A549 (cell line): ENCODE measurements at regions not wholly inside any gene's neighbourhood (a gene's known extent, or its start where the extent isn't known, plus 50 kb on each side); places are given as distances from the start of the nearest gene placed in this dataset.

Experiments used
- ATAC-seq, 2 experiments: fragments of 200-7000 bp in 1 of 2; fragments of >200 bp in 1 of 2; cut with Nextera tagmentation in 1 of 2; cut with Tn5 transposase in 1 of 2; 3 replicates each; pipeline versions ENCODE4 v1.8.0 to v1.9.1; 2018 to 2020; ENCODE audit warnings: mild to moderate bottlenecking in 1 of 2, moderate library complexity in 1 of 2
- CTCF ChIA-PET: fragments of 300-600 bp; sonication (Branson Sonifier 250); formaldehyde crosslinking; extraction: SDS; loops from one replicate; lab custom pipeline; 2021; ENCODE audit warnings: antibody characterized with exemption, inconsistent platforms; lab: Yijun Ruan, JAX
- POLR2A ChIA-PET: fragments of 350-600 bp; formaldehyde crosslinking; extraction: SDS; loops from one replicate; lab custom pipeline; 2021; ENCODE audit warnings: antibody characterized with exemption, inconsistent platforms; lab: Yijun Ruan, JAX
- DNase-seq, 2 experiments: peaks; one replicate each; pipeline versions ENCODE4 v3.0.0 to v3.0.0-alpha.2; 2011 to 2016; ENCODE audit warnings: low read depth in 1 of 2, low spot score in 1 of 2
- FAIRE-seq: peaks from 2 replicates; lab custom pipeline; 2011; peaks lifted over from hg19 to GRCh38; lab: Jason Lieb, UNC
- H3K27ac ChIP-seq, 2 experiments: fragments of >200 bp; sonication (Bioruptor Twin); formaldehyde crosslinking; 3 replicates each; pipeline ENCODE4 v1.5.1; 2016 to 2017
- H3K4me1 ChIP-seq: fragments of >200 bp; sonication (Bioruptor Twin); formaldehyde crosslinking; 3 replicates; pipeline ENCODE4 v1.6.1; 2016
- H3K4me2 ChIP-seq: fragments of >200 bp; sonication (Bioruptor Twin); formaldehyde crosslinking; 3 replicates; pipeline ENCODE4 v1.6.1; 2016
- H3K4me3 ChIP-seq: fragments of >200 bp; sonication (Bioruptor Twin); formaldehyde crosslinking; 3 replicates; pipeline ENCODE4 v1.5.1; 2016
- H3K9me3 ChIP-seq: fragments of >200 bp; sonication (Bioruptor Twin); formaldehyde crosslinking; 3 replicates; pipeline ENCODE4 v1.6.1; 2016
- ATOH8 ChIP-seq: fragments of 250-450 bp; sonication (Bioruptor Pico); IDR thresholded peaks from 2 replicates; pipeline ENCODE4 v1.5.0; 2020; ENCODE audit warnings: low read depth, mild to moderate bottlenecking, moderate library complexity
- CBX2 ChIP-seq: fragments of 200-600 bp; sonication (generic); IDR thresholded peaks from 2 replicates; pipeline ENCODE4 v1.6.1; 2016; ENCODE audit warnings: low read depth, mild to moderate bottlenecking, borderline replicate concordance
- CBX8 ChIP-seq: fragments of 200-600 bp; sonication (generic); IDR thresholded peaks from 2 replicates; pipeline ENCODE4 v1.6.1; 2016
- CHD4 ChIP-seq: fragments of 200-600 bp; sonication (generic); IDR thresholded peaks from 2 replicates; pipeline ENCODE4 v1.6.1; 2016; ENCODE audit warnings: antibody characterized with exemption, mild to moderate bottlenecking, borderline replicate concordance
- E2F6 ChIP-seq: IDR thresholded peaks from 2 replicates; pipeline ENCODE4 v1.6.1; 2012; ENCODE audit warnings: low read depth, borderline replicate concordance
- EHF ChIP-seq: fragments of 250-450 bp; sonication (Bioruptor Pico); IDR thresholded peaks from 2 replicates; pipeline ENCODE4 v1.5.0; 2020; ENCODE audit warnings: mild to moderate bottlenecking
- EHMT2 ChIP-seq: fragments of 200-600 bp; sonication (generic); IDR thresholded peaks from 2 replicates; pipeline ENCODE4 v1.6.1; 2016; ENCODE audit warnings: antibody characterized with exemption, low read depth, mild to moderate bottlenecking, moderate library complexity
- EP300 ChIP-seq, 2 experiments: fragments of >200 bp; sonication (Bioruptor Twin); formaldehyde crosslinking; IDR thresholded peaks; 2 replicates in 1 of 2; 3 replicates in 1 of 2; pipeline ENCODE4 v1.6.1; 2016 to 2017
- FOSL2 ChIP-seq, 2 experiments: fragments of 450-650 bp in 1 of 2; fragments of >200 bp in 1 of 2; sonication (Bioruptor Twin) in 1 of 2; formaldehyde crosslinking; IDR thresholded peaks; 2 replicates each; pipeline versions ENCODE4 v1.5.0 to v1.6.1; 2016 to 2020; ENCODE audit warnings: mild to moderate bottlenecking in 1 of 2, moderate library complexity in 1 of 2
- HDAC2 ChIP-seq: fragments of 200-600 bp; sonication (generic); IDR thresholded peaks from 2 replicates; pipeline ENCODE4 v1.6.1; 2016
- HES2 ChIP-seq: fragments of >200 bp; sonication (Bioruptor Twin); formaldehyde crosslinking; IDR thresholded peaks from 2 replicates; pipeline ENCODE4 v1.6.1; 2016
- HEYL ChIP-seq: fragments of 250-450 bp; sonication (Bioruptor Pico); IDR thresholded peaks from 2 replicates; pipeline ENCODE4 v1.8.0; 2021; ENCODE audit warnings: mild to moderate bottlenecking, moderate library complexity
- HOXA7 ChIP-seq: fragments of 250-450 bp; sonication (Bioruptor Pico); IDR thresholded peaks from 2 replicates; pipeline ENCODE4 v1.5.0; 2020; ENCODE audit warnings: mild to moderate bottlenecking, moderate library complexity
- HOXB13 ChIP-seq: fragments of 250-450 bp; sonication (Bioruptor Pico); IDR thresholded peaks from 2 replicates; pipeline ENCODE4 v1.5.0; 2020; ENCODE audit warnings: low read depth, mild to moderate bottlenecking, moderate library complexity
- JUN ChIP-seq, 2 experiments: fragments of >200 bp; sonication (Bioruptor Twin); formaldehyde crosslinking; IDR thresholded peaks; 2 replicates in 1 of 2; 3 replicates in 1 of 2; pipeline ENCODE4 v1.6.1; 2016 to 2017
- JUNB ChIP-seq: fragments of >200 bp; sonication (Bioruptor Twin); formaldehyde crosslinking; IDR thresholded peaks from 2 replicates; pipeline ENCODE4 v1.6.1; 2016
- KDM1A ChIP-seq: fragments of 200-600 bp; sonication (generic); IDR thresholded peaks from 2 replicates; pipeline ENCODE4 v1.6.1; 2016; ENCODE audit warnings: low read depth, mild to moderate bottlenecking
- MAFK ChIP-seq: fragments of 450-650 bp; IDR thresholded peaks from 2 replicates; pipeline ENCODE4 v1.6.1; 2014; ENCODE audit not compliant: partially characterized antibody
- MAZ ChIP-seq: fragments of 150-350 bp; IDR thresholded peaks from 2 replicates; pipeline ENCODE4 v1.6.1; 2014; ENCODE audit warnings: antibody characterized with exemption, low read depth, low read length, borderline replicate concordance
- NFE2L2 ChIP-seq: fragments of 150-350 bp; conservative IDR thresholded peaks from 2 replicates; pipeline ENCODE4 v1.6.1; 2014; ENCODE audit warnings: low read length
- PHF8 ChIP-seq: fragments of 200-600 bp; sonication (generic); IDR thresholded peaks from 2 replicates; pipeline ENCODE4 v1.6.1; 2016; ENCODE audit warnings: low read depth, mild to moderate bottlenecking, antibody characterized with exemption, moderate library complexity, borderline replicate concordance
- POLR2AphosphoS2 ChIP-seq: conservative IDR thresholded peaks from 2 replicates; pipeline ENCODE4 v1.6.1; 2012; ENCODE audit warnings: low read length, improper control_type of control experiment, inconsistent platforms
- RAD21 ChIP-seq, 2 experiments: fragments of >200 bp in 1 of 2; sonication (Bioruptor Twin) in 1 of 2; formaldehyde crosslinking in 1 of 2; IDR thresholded peaks in 1 of 2; conservative IDR thresholded peaks in 1 of 2; 2 replicates in 1 of 2; 3 replicates in 1 of 2; pipeline ENCODE4 v1.6.1; 2012 to 2018; ENCODE audit warnings: inconsistent platforms in 1 of 2
- RARB ChIP-seq: fragments of 250-450 bp; sonication (Bioruptor Pico); IDR thresholded peaks from 2 replicates; pipeline ENCODE4 v1.8.0; 2021; ENCODE audit warnings: mild to moderate bottlenecking, moderate library complexity
- REST ChIP-seq: fragments of 200-600 bp; sonication (generic); IDR thresholded peaks from 2 replicates; pipeline ENCODE4 v1.6.1; 2016; ENCODE audit warnings: antibody characterized with exemption, mild to moderate bottlenecking, moderate library complexity
- ZNF302 ChIP-seq: fragments of 250-450 bp; sonication (Bioruptor Pico); IDR thresholded peaks from 2 replicates; pipeline ENCODE4 v1.9.0; 2021; ENCODE audit warnings: inconsistent platforms, mild to moderate bottlenecking, moderate library complexity
- WGBS: methylation state at CpG from one replicate; pipeline ENCODE4 v1.1.6; 2017; ENCODE audit errors: missing lambda C conversion rate; 5-methylcytosine and 5-hydroxymethylcytosine counted together

GRCh38 chr18:76765649-76766048 is 56.7 kb upstream of the ZNF236 start:
- CTCF ChIA-PET, result interaction anchor here (1.2 kb wide), 1 partner anchor 218 kb away, joined by 4 read pairs; no protein-coding TSS in a partner anchor
- no peak for TF ChIP-seq E2F6
- TF ChIP-seq EHF, result no peak
- TF ChIP-seq MAFK, result no peak
- TF ChIP-seq EP300 (IDR thresholded peaks at IDR 0.05), result no peak
- TF ChIP-seq JUN (IDR thresholded peaks at IDR 0.05), result no peak
- TF ChIP-seq EHMT2, result no peak
- no peak for TF ChIP-seq CBX8
- no peak for TF ChIP-seq HES2
- no peak for TF ChIP-seq MAZ
- TF ChIP-seq POLR2AphosphoS2, result no peak
- no peak for TF ChIP-seq HOXA7 (CRISPR knock-in tag)
- no peak for TF ChIP-seq PHF8
- no peak for TF ChIP-seq ATOH8 (CRISPR knock-in tag)
- TF ChIP-seq HDAC2, result no peak
- no peak for TF ChIP-seq REST
- no peak for TF ChIP-seq CBX2
- TF ChIP-seq HOXB13 (CRISPR knock-in tag), result no peak
- TF ChIP-seq KDM1A, result no peak
- TF ChIP-seq NFE2L2, result no peak
- no peak for TF ChIP-seq JUNB
- H3K4me2 ChIP-seq, result no peak overlapping the region
- POLR2A ChIA-PET, result no interaction called here
- H3K4me1 ChIP-seq, result no peaks in the 10 kb centered on the region
- DNase-seq (no peak), FAIRE-seq (no peak), ATAC-seq (no peak)
- peaks cover 10% of the 10 kb centered on the region; the same call in 2 of the 3 replicates for H3K9me3 ChIP-seq
- no peak overlapping the region for H3K27ac ChIP-seq
- WGBS, result 41% methylated on average over 5 of the region's 5 CpGs
- no peak overlapping the region for H3K4me3 ChIP-seq

GRCh38 chr18:76764291-76764901 is 58.0 kb upstream of the ZNF236 start:
- FAIRE-seq (no peak), DNase-seq (no peak), ATAC-seq (no peak)
- Histone ChIP-seq H3K9me3 (peaks cover 9% of the 10 kb centered on the region; the same call in 2 of the 3 replicates), H3K4me2 (no peak overlapping the region), H3K27ac (no peak overlapping the region), H3K4me3 (no peak overlapping the region), H3K4me1 (no peaks in the 10 kb centered on the region)
- ChIA-PET POLR2A (no interaction called here), CTCF (interaction anchor here (1.1 kb wide), 1 partner anchor 39 kb away, joined by 3 read pairs; no protein-coding TSS in a partner anchor)
- TF ChIP-seq ZNF302 (CRISPR knock-in tag) (no peak), CHD4 (no peak), RAD21 (conservative IDR thresholded peaks at IDR 0.05 in 1 of 2, IDR thresholded peaks at IDR 0.05 in 1 of 2) (no peak), RARB (CRISPR knock-in tag) (no peak), ATOH8 (CRISPR knock-in tag) (no peak), CBX8 (no peak), FOSL2 (IDR thresholded peaks at IDR 0.05) (no peak), FOSL2 (CRISPR knock-in tag; IDR thresholded peaks at IDR 0.05) (no peak), HEYL (CRISPR knock-in tag) (no peak), HOXA7 (CRISPR knock-in tag) (no peak)
- WGBS, result 77% methylated on average over 10 of the region's 10 CpGs
